OCI-LY7 (cell line): ENCODE measurements at regions not wholly inside any gene's neighbourhood (a gene's known extent, or its start where the extent isn't known, plus 50 kb on each side); places are given as distances from the start of the nearest gene placed in this dataset.

Experiments
- EZH2phosphoT487 ChIP-seq: fragments of 200-600 bp; sonication (generic); IDR thresholded peaks from 2 replicates; pipeline ENCODE4 v1.6.1; 2018; ENCODE audit warnings: low read depth, borderline replicate concordance, mild to moderate bottlenecking, mixed run types, antibody characterized with exemption, low read length, moderate library complexity, mixed read lengths
- TF ChIP-seq, protein P1 (sequence below): fragments of 200-600 bp; sonication (generic); conservative IDR thresholded peaks from 2 replicates; pipeline ENCODE4 v1.5.1; 2014; ENCODE audit warnings: mild to moderate bottlenecking, antibody characterized with exemption, low read length, moderate library complexity, mixed read lengths

- TF ChIP-seq, protein P1, sequence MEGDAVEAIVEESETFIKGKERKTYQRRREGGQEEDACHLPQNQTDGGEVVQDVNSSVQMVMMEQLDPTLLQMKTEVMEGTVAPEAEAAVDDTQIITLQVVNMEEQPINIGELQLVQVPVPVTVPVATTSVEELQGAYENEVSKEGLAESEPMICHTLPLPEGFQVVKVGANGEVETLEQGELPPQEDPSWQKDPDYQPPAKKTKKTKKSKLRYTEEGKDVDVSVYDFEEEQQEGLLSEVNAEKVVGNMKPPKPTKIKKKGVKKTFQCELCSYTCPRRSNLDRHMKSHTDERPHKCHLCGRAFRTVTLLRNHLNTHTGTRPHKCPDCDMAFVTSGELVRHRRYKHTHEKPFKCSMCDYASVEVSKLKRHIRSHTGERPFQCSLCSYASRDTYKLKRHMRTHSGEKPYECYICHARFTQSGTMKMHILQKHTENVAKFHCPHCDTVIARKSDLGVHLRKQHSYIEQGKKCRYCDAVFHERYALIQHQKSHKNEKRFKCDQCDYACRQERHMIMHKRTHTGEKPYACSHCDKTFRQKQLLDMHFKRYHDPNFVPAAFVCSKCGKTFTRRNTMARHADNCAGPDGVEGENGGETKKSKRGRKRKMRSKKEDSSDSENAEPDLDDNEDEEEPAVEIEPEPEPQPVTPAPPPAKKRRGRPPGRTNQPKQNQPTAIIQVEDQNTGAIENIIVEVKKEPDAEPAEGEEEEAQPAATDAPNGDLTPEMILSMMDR, result no peak
- TF ChIP-seq EZH2phosphoT487, result no peak
These were observed 968.7 kb downstream of the GATA3 start for GRCh38 chr10:9023206-9023605.
